ENCODE measurements at regions not wholly inside any gene's neighbourhood (a gene's known extent, or its start where the extent isn't known, plus 50 kb on each side); places are given as distances from the start of the nearest gene placed in this dataset.

- TF ChIP-seq CTCF (IDR thresholded peaks at IDR 0.05 in 8 of 11, conservative IDR thresholded peaks at IDR 0.05 in 3 of 11) (no peak), POLR2AphosphoS5 (IDR thresholded peaks at IDR 0.05) (no peak), POLR2A (IDR thresholded peaks at IDR 0.05) (no peak)
These were observed 99.5 kb upstream of the SLC66A3 start for GRCh38 chr2:11055679-11056215.
